Frontal cortex (tissue), 3 donors: ENCODE measurements at regions not wholly inside any gene's neighbourhood (a gene's known extent, or its start where the extent isn't known, plus 50 kb on each side); places are given as distances from the start of the nearest gene placed in this dataset.

Experiments
- DNase-seq, 2 donors: peaks; one replicate each; pipeline ENCODE4 v3.0.0; 2012; ENCODE audit warnings: low spot score in 2 of 2
- FAIRE-seq: peaks from 2 replicates; lab custom pipeline; 2012; peaks lifted over from hg19 to GRCh38; lab: Jason Lieb, UNC
- donor health status: control.
- donor health status: control.
- donor health status: control.

- DNase-seq (no peak), FAIRE-seq (no peak)
These were observed 135.0 kb upstream of the ARL4C start for GRCh38 chr2:234631646-234632514.

- DNase-seq (no peak), FAIRE-seq (no peak)
These were observed 133.9 kb upstream of the ARL4C start for GRCh38 chr2:234630801-234631261.

- FAIRE-seq (no peak), DNase-seq (no peak)
These were observed 132.7 kb upstream of the ARL4C start for GRCh38 chr2:234629596-234629995.

- no peak for FAIRE-seq
- DNase-seq = no peak
These were observed 132.1 kb upstream of the ARL4C start for GRCh38 chr2:234628953-234629352.

- FAIRE-seq (no peak), DNase-seq (no peak)
These were observed 130.4 kb upstream of the ARL4C start for GRCh38 chr2:234627308-234627707.

GRCh38 chr2:234626566-234627130, 129.8 kb upstream of the ARL4C start:
- FAIRE-seq (no peak), DNase-seq (no peak)

- DNase-seq (no peak), FAIRE-seq (no peak)
These were observed 128.9 kb upstream of the ARL4C start for GRCh38 chr2:234625626-234626250.

- FAIRE-seq (no peak), DNase-seq (no peak)
These were observed 126.7 kb upstream of the ARL4C start for GRCh38 chr2:234623521-234623991.

- DNase-seq = no peak
- FAIRE-seq = no peak
These were observed 124.2 kb upstream of the ARL4C start for GRCh38 chr2:234621120-234621519.

GRCh38 chr2:234620018-234620417, 123.1 kb upstream of the ARL4C start:
- FAIRE-seq (no peak), DNase-seq (no peak)

GRCh38 chr2:234615643-234616356, 118.9 kb upstream of the ARL4C start:
- FAIRE-seq = no peak
- no peak for DNase-seq

- DNase-seq (no peak), FAIRE-seq (no peak)
These were observed 114.3 kb upstream of the ARL4C start for GRCh38 chr2:234611209-234611608.

GRCh38 chr2:234608946-234609345, 112.1 kb upstream of the ARL4C start:
- DNase-seq = no peak
- no peak for FAIRE-seq

GRCh38 chr2:234607691-234608090, 110.8 kb upstream of the ARL4C start:
- DNase-seq (no peak), FAIRE-seq (no peak)

GRCh38 chr2:234606896-234607295, 110.0 kb upstream of the ARL4C start:
- FAIRE-seq (no peak), DNase-seq (no peak)

GRCh38 chr2:234603619-234604018, 106.7 kb upstream of the ARL4C start:
- FAIRE-seq = no peak
- no peak for DNase-seq

GRCh38 chr2:234601213-234601612, 104.3 kb upstream of the ARL4C start:
- FAIRE-seq (no peak), DNase-seq (no peak)

GRCh38 chr2:234597576-234597861, 100.6 kb upstream of the ARL4C start:
- no peak for DNase-seq
- no peak for FAIRE-seq

- DNase-seq (no peak), FAIRE-seq (no peak)
These were observed 100.1 kb upstream of the ARL4C start for GRCh38 chr2:234596696-234597575.

- DNase-seq (no peak), FAIRE-seq (no peak)
These were observed 98.9 kb upstream of the ARL4C start for GRCh38 chr2:234595829-234596228.
